ENCODE measurements at regions not wholly inside any gene's neighbourhood (a gene's known extent, or its start where the extent isn't known, plus 50 kb on each side); places are given as distances from the start of the nearest gene placed in this dataset.

DNA sequence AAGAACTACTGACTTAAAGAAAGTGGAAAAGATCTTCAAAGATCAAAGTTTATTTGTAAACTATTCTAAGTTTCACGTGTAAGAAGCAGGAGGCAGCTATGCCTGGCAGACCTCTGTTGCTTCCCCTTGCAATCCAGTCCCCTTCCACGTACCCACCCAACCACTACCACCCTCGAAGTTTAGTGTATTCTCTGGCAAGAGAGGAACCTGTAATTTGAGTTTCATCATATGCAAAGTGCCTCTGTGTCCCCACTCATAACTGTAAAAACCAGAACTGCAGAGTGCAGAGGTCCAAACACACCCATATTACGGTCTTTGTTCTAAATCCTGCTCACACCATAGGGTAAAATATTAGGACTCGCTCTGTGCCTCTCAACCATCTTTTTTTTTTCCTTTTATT, 75.8 kb upstream of the FRY start:
- no peak for TF ChIP-seq POLR2A (IDR thresholded peaks at IDR 0.05; ENCODE audit: low read depth, low read length)
- TF ChIP-seq, protein P1, sequence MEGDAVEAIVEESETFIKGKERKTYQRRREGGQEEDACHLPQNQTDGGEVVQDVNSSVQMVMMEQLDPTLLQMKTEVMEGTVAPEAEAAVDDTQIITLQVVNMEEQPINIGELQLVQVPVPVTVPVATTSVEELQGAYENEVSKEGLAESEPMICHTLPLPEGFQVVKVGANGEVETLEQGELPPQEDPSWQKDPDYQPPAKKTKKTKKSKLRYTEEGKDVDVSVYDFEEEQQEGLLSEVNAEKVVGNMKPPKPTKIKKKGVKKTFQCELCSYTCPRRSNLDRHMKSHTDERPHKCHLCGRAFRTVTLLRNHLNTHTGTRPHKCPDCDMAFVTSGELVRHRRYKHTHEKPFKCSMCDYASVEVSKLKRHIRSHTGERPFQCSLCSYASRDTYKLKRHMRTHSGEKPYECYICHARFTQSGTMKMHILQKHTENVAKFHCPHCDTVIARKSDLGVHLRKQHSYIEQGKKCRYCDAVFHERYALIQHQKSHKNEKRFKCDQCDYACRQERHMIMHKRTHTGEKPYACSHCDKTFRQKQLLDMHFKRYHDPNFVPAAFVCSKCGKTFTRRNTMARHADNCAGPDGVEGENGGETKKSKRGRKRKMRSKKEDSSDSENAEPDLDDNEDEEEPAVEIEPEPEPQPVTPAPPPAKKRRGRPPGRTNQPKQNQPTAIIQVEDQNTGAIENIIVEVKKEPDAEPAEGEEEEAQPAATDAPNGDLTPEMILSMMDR (conservative IDR thresholded peaks at IDR 0.05; ENCODE audit: low read depth, low read length), result no peak
- TF ChIP-seq RCOR1 (IDR thresholded peaks at IDR 0.05; ENCODE audit: insufficient replicate concordance, low read length), result no peak
